SK-N-SH treated with all-trans-retinoic acid at 6 μM for 48 hours (cell line): ENCODE measurements at regions not wholly inside any gene's neighbourhood (a gene's known extent, or its start where the extent isn't known, plus 50 kb on each side); places are given as distances from the start of the nearest gene placed in this dataset.

Source experiments
- ATAC-seq: fragments of 200-7000 bp; cut with Tn5 transposase; 3 replicates; pipeline ENCODE4 v1.9.1; 2020; ENCODE audit warnings: mild to moderate bottlenecking, moderate library complexity
- BACH2 ChIP-seq: fragments of 250-450 bp; sonication (Bioruptor Pico); IDR thresholded peaks from 2 replicates; pipeline ENCODE4 v1.9.0; 2021; ENCODE audit warnings: mild to moderate bottlenecking, borderline replicate concordance
- CSDC2 ChIP-seq: fragments of 250-450 bp; sonication (Bioruptor Pico); IDR thresholded peaks from 2 replicates; pipeline ENCODE4 v1.5.0; 2020; ENCODE audit warnings: mild to moderate bottlenecking, moderate library complexity
- ESRRG ChIP-seq: fragments of 250-450 bp; sonication (Bioruptor Pico); IDR thresholded peaks from 2 replicates; pipeline ENCODE4 v1.6.1; 2021; ENCODE audit warnings: mild to moderate bottlenecking
- GLIS3 ChIP-seq: fragments of 250-450 bp; sonication (Bioruptor Pico); IDR thresholded peaks from 2 replicates; pipeline ENCODE4 v1.5.0; 2020; ENCODE audit warnings: mild to moderate bottlenecking, moderate library complexity
- PPARA ChIP-seq: fragments of 250-450 bp; sonication (Bioruptor Pico); IDR thresholded peaks from 2 replicates; pipeline ENCODE4 v1.5.0; 2020; ENCODE audit warnings: mild to moderate bottlenecking, borderline replicate concordance
- RARB ChIP-seq: fragments of 250-450 bp; sonication (Bioruptor Pico); IDR thresholded peaks from 2 replicates; pipeline ENCODE4 v1.8.0; 2021; ENCODE audit warnings: mild to moderate bottlenecking, moderate library complexity
- SNAI2 ChIP-seq: fragments of 250-450 bp; sonication (Bioruptor Pico); IDR thresholded peaks from 2 replicates; pipeline ENCODE4 v1.5.0; 2020; ENCODE audit warnings: mild to moderate bottlenecking, moderate library complexity
- TCF4 ChIP-seq: fragments of 250-450 bp; sonication (Bioruptor Pico); IDR thresholded peaks from 2 replicates; pipeline ENCODE4 v1.8.0; 2021; ENCODE audit warnings: mild to moderate bottlenecking, moderate library complexity, borderline replicate concordance
- TOX ChIP-seq: fragments of 250-450 bp; sonication (Bioruptor Pico); IDR thresholded peaks from 2 replicates; pipeline ENCODE4 v1.8.0; 2021; ENCODE audit warnings: mild to moderate bottlenecking, moderate library complexity, borderline replicate concordance
- ZC3H10 ChIP-seq: fragments of 250-450 bp; sonication (Bioruptor Pico); IDR thresholded peaks from 2 replicates; pipeline ENCODE4 v1.5.1; 2021; ENCODE audit warnings: mild to moderate bottlenecking, moderate library complexity
- ZFP3 ChIP-seq: fragments of 250-450 bp; sonication (Bioruptor Pico); IDR thresholded peaks from 2 replicates; pipeline ENCODE4 v1.5.0; 2020; ENCODE audit warnings: mild to moderate bottlenecking, moderate library complexity
- ZNF70 ChIP-seq: fragments of 450-650 bp; formaldehyde crosslinking; IDR thresholded peaks from 2 replicates; pipeline ENCODE4 v1.5.0; 2020; ENCODE audit warnings: mild to moderate bottlenecking, moderate library complexity
- ZNF8 ChIP-seq: fragments of 450-650 bp; formaldehyde crosslinking; IDR thresholded peaks from 2 replicates; pipeline ENCODE4 v1.5.0; 2020; ENCODE audit warnings: mild to moderate bottlenecking, moderate library complexity
- TF ChIP-seq, protein P1 (sequence below): fragments of 250-450 bp; sonication (Bioruptor Pico); IDR thresholded peaks from 2 replicates; pipeline ENCODE4 v1.5.1; 2020; ENCODE audit warnings: low read depth, mild to moderate bottlenecking, moderate library complexity
- TF ChIP-seq, protein P2 (sequence below): fragments of 250-450 bp; sonication (Bioruptor Pico); IDR thresholded peaks from 2 replicates; pipeline ENCODE4 v1.8.0; 2020; ENCODE audit warnings: mild to moderate bottlenecking, moderate library complexity, borderline replicate concordance
- TF ChIP-seq, protein P3 (sequence below): fragments of 250-450 bp; sonication (Bioruptor Pico); IDR thresholded peaks from 2 replicates; pipeline ENCODE4 v1.5.0; 2020; ENCODE audit warnings: mild to moderate bottlenecking, moderate library complexity
- TF ChIP-seq, protein P4 (sequence below): fragments of 250-450 bp; sonication (Bioruptor Pico); IDR thresholded peaks from 2 replicates; pipeline ENCODE4 v1.5.1; 2021; ENCODE audit warnings: mild to moderate bottlenecking, moderate library complexity

GRCh38 chr17:79269620-79270019 lies 195.0 kb downstream of the ENGASE start:
- TF ChIP-seq PPARA (CRISPR knock-in tag) (no peak), BACH2 (CRISPR knock-in tag) (no peak)
- TF ChIP-seq, protein P1, sequence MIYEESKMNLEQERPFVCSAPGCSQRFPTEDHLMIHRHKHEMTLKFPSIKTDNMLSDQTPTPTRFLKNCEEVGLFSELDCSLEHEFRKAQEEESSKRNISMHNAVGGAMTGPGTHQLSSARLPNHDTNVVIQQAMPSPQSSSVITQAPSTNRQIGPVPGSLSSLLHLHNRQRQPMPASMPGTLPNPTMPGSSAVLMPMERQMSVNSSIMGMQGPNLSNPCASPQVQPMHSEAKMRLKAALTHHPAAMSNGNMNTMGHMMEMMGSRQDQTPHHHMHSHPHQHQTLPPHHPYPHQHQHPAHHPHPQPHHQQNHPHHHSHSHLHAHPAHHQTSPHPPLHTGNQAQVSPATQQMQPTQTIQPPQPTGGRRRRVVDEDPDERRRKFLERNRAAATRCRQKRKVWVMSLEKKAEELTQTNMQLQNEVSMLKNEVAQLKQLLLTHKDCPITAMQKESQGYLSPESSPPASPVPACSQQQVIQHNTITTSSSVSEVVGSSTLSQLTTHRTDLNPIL (CRISPR knock-in tag) = no peak
- no peak for ATAC-seq

DNA sequence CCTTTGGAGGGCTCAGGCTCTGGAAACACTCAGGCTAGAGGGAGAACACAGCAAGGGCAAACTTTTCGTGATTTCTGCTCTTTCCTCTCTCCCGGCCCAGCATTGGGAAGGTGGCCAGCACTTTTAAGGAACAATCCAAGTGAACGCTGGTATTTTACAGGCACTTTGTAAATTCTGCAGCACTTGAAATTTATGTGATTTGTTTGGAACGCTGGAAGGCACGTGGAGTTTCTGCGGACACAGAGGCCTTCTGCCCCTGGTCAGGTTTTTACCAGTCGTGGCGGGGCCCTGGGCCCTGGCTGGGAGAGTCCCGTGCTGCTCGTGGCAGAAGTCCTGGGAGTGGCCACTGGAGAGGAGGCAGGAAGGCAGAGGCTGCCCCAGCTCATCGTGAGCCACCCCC lies 188.6 kb downstream of the ENGASE start:
- TF ChIP-seq, protein P2, sequence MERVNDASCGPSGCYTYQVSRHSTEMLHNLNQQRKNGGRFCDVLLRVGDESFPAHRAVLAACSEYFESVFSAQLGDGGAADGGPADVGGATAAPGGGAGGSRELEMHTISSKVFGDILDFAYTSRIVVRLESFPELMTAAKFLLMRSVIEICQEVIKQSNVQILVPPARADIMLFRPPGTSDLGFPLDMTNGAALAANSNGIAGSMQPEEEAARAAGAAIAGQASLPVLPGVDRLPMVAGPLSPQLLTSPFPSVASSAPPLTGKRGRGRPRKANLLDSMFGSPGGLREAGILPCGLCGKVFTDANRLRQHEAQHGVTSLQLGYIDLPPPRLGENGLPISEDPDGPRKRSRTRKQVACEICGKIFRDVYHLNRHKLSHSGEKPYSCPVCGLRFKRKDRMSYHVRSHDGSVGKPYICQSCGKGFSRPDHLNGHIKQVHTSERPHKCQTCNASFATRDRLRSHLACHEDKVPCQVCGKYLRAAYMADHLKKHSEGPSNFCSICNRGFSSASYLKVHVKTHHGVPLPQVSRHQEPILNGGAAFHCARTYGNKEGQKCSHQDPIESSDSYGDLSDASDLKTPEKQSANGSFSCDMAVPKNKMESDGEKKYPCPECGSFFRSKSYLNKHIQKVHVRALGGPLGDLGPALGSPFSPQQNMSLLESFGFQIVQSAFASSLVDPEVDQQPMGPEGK (CRISPR knock-in tag) = no peak
- TF ChIP-seq ZNF70 (CRISPR knock-in tag) = no peak
- no peak for TF ChIP-seq GLIS3 (CRISPR knock-in tag)
- TF ChIP-seq, protein P3, sequence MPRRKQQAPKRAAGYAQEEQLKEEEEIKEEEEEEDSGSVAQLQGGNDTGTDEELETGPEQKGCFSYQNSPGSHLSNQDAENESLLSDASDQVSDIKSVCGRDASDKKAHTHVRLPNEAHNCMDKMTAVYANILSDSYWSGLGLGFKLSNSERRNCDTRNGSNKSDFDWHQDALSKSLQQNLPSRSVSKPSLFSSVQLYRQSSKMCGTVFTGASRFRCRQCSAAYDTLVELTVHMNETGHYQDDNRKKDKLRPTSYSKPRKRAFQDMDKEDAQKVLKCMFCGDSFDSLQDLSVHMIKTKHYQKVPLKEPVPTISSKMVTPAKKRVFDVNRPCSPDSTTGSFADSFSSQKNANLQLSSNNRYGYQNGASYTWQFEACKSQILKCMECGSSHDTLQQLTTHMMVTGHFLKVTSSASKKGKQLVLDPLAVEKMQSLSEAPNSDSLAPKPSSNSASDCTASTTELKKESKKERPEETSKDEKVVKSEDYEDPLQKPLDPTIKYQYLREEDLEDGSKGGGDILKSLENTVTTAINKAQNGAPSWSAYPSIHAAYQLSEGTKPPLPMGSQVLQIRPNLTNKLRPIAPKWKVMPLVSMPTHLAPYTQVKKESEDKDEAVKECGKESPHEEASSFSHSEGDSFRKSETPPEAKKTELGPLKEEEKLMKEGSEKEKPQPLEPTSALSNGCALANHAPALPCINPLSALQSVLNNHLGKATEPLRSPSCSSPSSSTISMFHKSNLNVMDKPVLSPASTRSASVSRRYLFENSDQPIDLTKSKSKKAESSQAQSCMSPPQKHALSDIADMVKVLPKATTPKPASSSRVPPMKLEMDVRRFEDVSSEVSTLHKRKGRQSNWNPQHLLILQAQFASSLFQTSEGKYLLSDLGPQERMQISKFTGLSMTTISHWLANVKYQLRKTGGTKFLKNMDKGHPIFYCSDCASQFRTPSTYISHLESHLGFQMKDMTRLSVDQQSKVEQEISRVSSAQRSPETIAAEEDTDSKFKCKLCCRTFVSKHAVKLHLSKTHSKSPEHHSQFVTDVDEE (CRISPR knock-in tag) = no peak
- no peak for TF ChIP-seq ZFP3 (CRISPR knock-in tag)
- no peak for ATAC-seq

DNA sequence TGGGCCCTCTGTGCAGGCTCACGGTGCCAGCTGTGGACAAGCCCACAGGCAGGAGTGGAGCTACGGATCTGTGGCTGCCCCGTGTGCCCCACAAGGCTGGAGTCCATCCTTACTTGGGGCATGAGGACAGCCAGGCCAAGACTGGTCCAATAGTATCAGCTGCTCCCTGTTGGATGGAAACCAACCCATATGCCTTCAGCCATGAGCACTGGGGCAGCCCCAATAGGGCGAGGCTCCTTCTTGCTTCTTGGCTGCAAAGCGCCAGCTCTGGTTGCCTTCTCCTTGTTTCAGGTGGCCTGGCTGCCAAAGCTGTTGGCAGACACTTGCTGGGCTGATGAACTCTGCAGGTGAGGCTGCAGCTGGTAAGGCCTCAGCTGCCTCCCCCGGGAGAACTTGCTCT lies 188.0 kb downstream of the ENGASE start:
- TF ChIP-seq RARB (CRISPR knock-in tag) (no peak), SNAI2 (no peak), CSDC2 (CRISPR knock-in tag) (no peak)
- TF ChIP-seq, protein P2 (CRISPR knock-in tag) = no peak
- TF ChIP-seq, all 23 proteins: peak for 0
- no peak; the same call in 2 of the 3 replicates for ATAC-seq

- TF ChIP-seq, protein P3 (CRISPR knock-in tag) = no peak
- no peak for TF ChIP-seq ZFP3 (CRISPR knock-in tag)
Measured at GRCh38 chr17:79261355-79262072, 186.9 kb downstream of the ENGASE start.

GRCh38 chr17:79258843-79259242 lies 184.2 kb downstream of the ENGASE start:
- no peak for TF ChIP-seq TCF4 (CRISPR knock-in tag)
- TF ChIP-seq RARB (CRISPR knock-in tag) = no peak
- TF ChIP-seq, protein P2 (CRISPR knock-in tag) = no peak
- TF ChIP-seq, protein P4, sequence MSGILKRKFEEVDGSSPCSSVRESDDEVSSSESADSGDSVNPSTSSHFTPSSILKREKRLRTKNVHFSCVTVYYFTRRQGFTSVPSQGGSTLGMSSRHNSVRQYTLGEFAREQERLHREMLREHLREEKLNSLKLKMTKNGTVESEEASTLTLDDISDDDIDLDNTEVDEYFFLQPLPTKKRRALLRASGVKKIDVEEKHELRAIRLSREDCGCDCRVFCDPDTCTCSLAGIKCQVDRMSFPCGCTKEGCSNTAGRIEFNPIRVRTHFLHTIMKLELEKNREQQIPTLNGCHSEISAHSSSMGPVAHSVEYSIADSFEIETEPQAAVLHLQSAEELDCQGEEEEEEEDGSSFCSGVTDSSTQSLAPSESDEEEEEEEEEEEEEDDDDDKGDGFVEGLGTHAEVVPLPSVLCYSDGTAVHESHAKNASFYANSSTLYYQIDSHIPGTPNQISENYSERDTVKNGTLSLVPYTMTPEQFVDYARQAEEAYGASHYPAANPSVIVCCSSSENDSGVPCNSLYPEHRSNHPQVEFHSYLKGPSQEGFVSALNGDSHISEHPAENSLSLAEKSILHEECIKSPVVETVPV (CRISPR knock-in tag) = no peak
- no peak for TF ChIP-seq ZNF8 (CRISPR knock-in tag)
- no peak for TF ChIP-seq ESRRG
- no peak for TF ChIP-seq TOX (CRISPR knock-in tag)
- TF ChIP-seq SNAI2 = no peak
- TF ChIP-seq ZNF70 (CRISPR knock-in tag) = no peak
- TF ChIP-seq ZC3H10 (CRISPR knock-in tag) = no peak
- ATAC-seq = no peak; the same call in 2 of the 3 replicates

More at GRCh38 chr17:79261355-79262072, 186.9 kb downstream of the ENGASE start:
- ATAC-seq = no peak
